CD14-positive monocyte (primary cell): ENCODE measurements at regions not wholly inside any gene's neighbourhood (a gene's known extent, or its start where the extent isn't known, plus 50 kb on each side); places are given as distances from the start of the nearest gene placed in this dataset.

Experiments used
- DNase-seq, 3 donors: peaks; one replicate each; pipeline ENCODE4 v3.0.0-alpha.2; 2011 to 2022
- H2AFZ ChIP-seq: 2 replicates; pipeline ENCODE4 v1.6.0; 2012; ENCODE audit warnings: mild to moderate bottlenecking, low read depth, low read length, inconsistent platforms; ENCODE audit not compliant: insufficient read depth, poor library complexity, severe bottlenecking
- H3K27ac ChIP-seq, 2 donors: 1 replicate in 1 of 2; 2 replicates in 1 of 2; pipeline ENCODE4 v1.5.1; 2012 to 2013; ENCODE audit warnings: low read length in 2 of 2, control low read depth in 1 of 2, inconsistent platforms in 1 of 2, low read depth in 1 of 2, mild to moderate bottlenecking in 1 of 2
- H3K27me3 ChIP-seq, 2 donors: one replicate each; pipeline versions ENCODE4 v1.6.0 to v1.6.1; 2011 to 2013; ENCODE audit warnings: low read length in 2 of 2; ENCODE audit not compliant: control insufficient read depth in 2 of 2, insufficient read depth in 2 of 2
- H3K36me3 ChIP-seq, 2 donors: replicated peaks in 1 of 2; 1 replicate in 1 of 2; 2 replicates in 1 of 2; pipeline versions ENCODE4 v1.5.1 to v1.6.1; 2012 to 2013; ENCODE audit warnings: low read length in 2 of 2, control low read depth in 1 of 2, inconsistent platforms in 1 of 2, mild to moderate bottlenecking in 1 of 2; ENCODE audit not compliant: insufficient read depth in 2 of 2, control insufficient read depth in 1 of 2
- H3K4me1 ChIP-seq, 2 donors: 1 replicate in 1 of 2; 2 replicates in 1 of 2; pipeline versions ENCODE4 v1.5.1 to v1.6.1; 2012 to 2013; ENCODE audit warnings: low read length in 2 of 2, control low read depth in 1 of 2, inconsistent platforms in 1 of 2, mild to moderate bottlenecking in 1 of 2, moderate library complexity in 1 of 2; ENCODE audit not compliant: insufficient read depth in 2 of 2, control insufficient read depth in 1 of 2
- H3K4me2 ChIP-seq: replicated peaks from 2 replicates; pipeline ENCODE3; 2012; ENCODE audit warnings: low read length, moderate library complexity, mild to moderate bottlenecking; ENCODE audit not compliant: poor library complexity, severe bottlenecking; ENCODE audit errors: extremely low read depth
- H3K4me3 ChIP-seq, 3 experiments: fragments of 200-600 bp in 1 of 3; sonication (generic) in 1 of 3; replicated peaks in 1 of 3; 1 replicate in 2 of 3; 2 replicates in 1 of 3; pipeline ENCODE4 v1.5.1; 2011 to 2013; ENCODE audit warnings: low read length in 3 of 3, mild to moderate bottlenecking in 3 of 3, control low read depth in 2 of 3, low read depth in 2 of 3, inconsistent platforms in 1 of 3, moderate library complexity in 1 of 3
- H3K79me2 ChIP-seq: 2 replicates; pipeline ENCODE4 v1.6.0; 2012; ENCODE audit warnings: mild to moderate bottlenecking, control low read depth, inconsistent platforms, low read length, moderate library complexity; ENCODE audit not compliant: insufficient read depth
- H3K9ac ChIP-seq: 2 replicates; pipeline ENCODE4 v1.6.0; 2017; ENCODE audit warnings: low read length, mild to moderate bottlenecking; ENCODE audit not compliant: insufficient read depth, poor library complexity, severe bottlenecking
- H3K9me3 ChIP-seq, 2 donors: replicated peaks in 1 of 2; 1 replicate in 1 of 2; 2 replicates in 1 of 2; pipeline versions ENCODE4 v1.5.1 to v1.6.1; 2012 to 2013; ENCODE audit warnings: low read length in 2 of 2, control low read depth in 1 of 2; ENCODE audit not compliant: control insufficient read depth in 1 of 2, insufficient read depth in 1 of 2
- H4K20me1 ChIP-seq: 2 replicates; pipeline ENCODE4 v1.6.0; 2012; ENCODE audit warnings: mild to moderate bottlenecking, low read length, control low read depth, moderate library complexity; ENCODE audit not compliant: insufficient read depth
- H3K27ac Mint-ChIP-seq, 7 donors: one replicate each; pipeline ENCODE4 v1.8.0; 2020; ENCODE audit warnings: mild to moderate bottlenecking in 7 of 7, mixed read lengths in 7 of 7, moderate library complexity in 6 of 7, inconsistent platforms in 2 of 7
- H3K27me3 Mint-ChIP-seq, 3 donors: one replicate each; pipeline ENCODE4 v1.8.0; 2021 to 2022; ENCODE audit warnings: low read depth in 3 of 3, mild to moderate bottlenecking in 3 of 3, mixed read lengths in 3 of 3, moderate library complexity in 3 of 3, inconsistent platforms in 1 of 3
- H3K36me3 Mint-ChIP-seq, 2 donors: one replicate each; pipeline ENCODE4 v1.8.0; 2020; ENCODE audit warnings: mixed read lengths in 2 of 2, inconsistent platforms in 1 of 2, mild to moderate bottlenecking in 1 of 2
- H3K4me1 Mint-ChIP-seq: one replicate; pipeline ENCODE4 v1.8.0; 2020; ENCODE audit warnings: mild to moderate bottlenecking, mixed read lengths
- H3K4me3 Mint-ChIP-seq, 2 donors: one replicate each; pipeline ENCODE4 v1.8.0; 2020; ENCODE audit warnings: mild to moderate bottlenecking in 2 of 2, mixed read lengths in 2 of 2, moderate library complexity in 1 of 2
- H3K9me3 Mint-ChIP-seq, 7 donors: one replicate each; pipeline ENCODE4 v1.8.0; 2020 to 2022; ENCODE audit warnings: mixed read lengths in 7 of 7, mild to moderate bottlenecking in 6 of 7, moderate library complexity in 6 of 7, inconsistent platforms in 2 of 7
- CTCF ChIP-seq: fragments of 200-600 bp; IDR thresholded peaks from one replicate; pipeline ENCODE4 v1.8.0; 2022; ENCODE audit warnings: antibody characterized with exemption, mild to moderate bottlenecking
- WGBS: methylation state at CpG from one replicate; pipeline ENCODE4 v1.1.5; 2013; ENCODE audit warnings: missing lambda C conversion rate; ENCODE audit not compliant: insufficient coverage; 5-methylcytosine and 5-hydroxymethylcytosine counted together
- intact Hi-C, 2 donors: fragments of 100-400 bp; cut with micrococcal nuclease; formaldehyde crosslinking; loops; one replicate each; pipeline versions ENCODE4 v1.15.0 to v1.15.1; 2023

GRCh38 chr13:102945324-102945815, 99.5 kb downstream of the ERCC5 start:
- H3K4me1 ChIP-seq, result no peaks in the 10 kb centered on the region
- Mint-ChIP-seq H3K27ac (no peak overlapping the region), H3K4me3 (no peak overlapping the region), H3K9me3 (peaks cover 2 to 8% (median 4%) of the 10 kb centered on the region in 7 donors), H3K36me3 (no peaks in the 10 kb centered on the region), H3K4me1 (no peaks in the 10 kb centered on the region), H3K27me3 (peaks cover 0 to 2% (median 0%) of the 10 kb centered on the region in 3 donors)
- no peaks in the 10 kb centered on the region for H4K20me1 ChIP-seq
- DNase-seq, result no peak
- WGBS, result no CpG with 5 or more reads among the region's 7 CpGs
- H3K4me3 ChIP-seq, result no peak overlapping the region
- intact Hi-C loops, result no loop called here
- no peak for TF ChIP-seq CTCF
- H3K79me2 ChIP-seq, result no peaks in the 10 kb centered on the region
- H3K27ac ChIP-seq, result no peak overlapping the region
- H3K9ac ChIP-seq, result no peak overlapping the region
- no peak overlapping the region for H2AFZ ChIP-seq
- H3K27me3 ChIP-seq, result no peaks in the 10 kb centered on the region
- H3K36me3 ChIP-seq, result no peaks in the 10 kb centered on the region
- H3K9me3 ChIP-seq, result no peaks in the 10 kb centered on the region
- no peak overlapping the region for H3K4me2 ChIP-seq

GRCh38 chr13:102944821-102945220, 99.0 kb downstream of the ERCC5 start:
- Histone ChIP-seq H2AFZ (no peak overlapping the region), H3K79me2 (no peaks in the 10 kb centered on the region), H3K4me2 (no peak overlapping the region), H3K9me3 (peaks cover 3% of the 10 kb centered on the region in 2 donors), H3K4me1 (no peaks in the 10 kb centered on the region), H4K20me1 (no peaks in the 10 kb centered on the region), H3K27ac (no peak overlapping the region), H3K9ac (no peak overlapping the region), H3K27me3 (no peaks in the 10 kb centered on the region), H3K36me3 (no peaks in the 10 kb centered on the region), H3K4me3 (no peak overlapping the region)
- DNase-seq, result no peak
- Mint-ChIP-seq H3K36me3 (no peaks in the 10 kb centered on the region), H3K27me3 (peaks cover 0 to 2% (median 0%) of the 10 kb centered on the region in 3 donors), H3K9me3 (peaks cover 2 to 10% (median 7%) of the 10 kb centered on the region in 7 donors), H3K27ac (no peak overlapping the region), H3K4me3 (no peak overlapping the region), H3K4me1 (no peaks in the 10 kb centered on the region)
- WGBS, result no CpG with 5 or more reads among the region's 2 CpGs
- intact Hi-C loops, result no loop called here
- no peak for TF ChIP-seq CTCF
